ENCODE measurements at regions not wholly inside any gene's neighbourhood (a gene's known extent, or its start where the extent isn't known, plus 50 kb on each side); places are given as distances from the start of the nearest gene placed in this dataset.

DNA sequence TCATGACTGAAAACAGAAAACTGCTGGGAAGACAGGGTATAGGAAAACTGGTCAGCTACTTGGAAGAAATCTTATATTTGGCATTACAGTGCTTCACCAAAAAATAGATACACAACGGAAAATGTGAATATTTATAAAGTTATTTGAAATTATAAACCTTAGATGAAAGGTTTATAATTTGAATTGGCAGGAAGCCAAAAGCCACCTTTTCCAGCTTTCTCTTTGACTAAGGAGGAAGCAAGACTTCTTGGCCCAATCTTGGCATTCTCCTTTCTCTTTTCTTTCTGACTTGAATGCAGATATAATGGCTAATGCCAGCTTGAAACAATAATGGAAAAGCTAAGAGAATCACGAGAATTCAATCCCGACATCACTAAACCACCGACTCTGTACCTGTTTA, 196.5 kb upstream of the PIK3C3 start:
- no peak for TF ChIP-seq CTCF (IDR thresholded peaks at IDR 0.05; ENCODE audit: unreplicated experiment)
- ChIA-PET CTCF (interaction anchor here (1.4 to 2.0 kb wide), 4 partner anchors 13 to 150 kb away, joined by 3 to 7 read pairs (median 4); no protein-coding TSS in a partner anchor), POLR2A (no interaction called here)
- Mint-ChIP-seq H3K4me1 (ENCODE audit: insufficient read depth, unreplicated experiment) (peaks cover 31% of the 10 kb centered on the region), H3K4me3 (ENCODE audit: unreplicated experiment) (no peak overlapping the region), H3K36me3 (ENCODE audit: insufficient read depth, unreplicated experiment) (no peaks in the 10 kb centered on the region), H3K9me3 (ENCODE audit: unreplicated experiment) (no peaks in the 10 kb centered on the region), H3K27me3 (ENCODE audit: insufficient read depth, unreplicated experiment) (no peaks in the 10 kb centered on the region), H3K27ac (ENCODE audit: low read depth, unreplicated experiment) (no peak overlapping the region)
- intact Hi-C loops (cut with micrococcal nuclease): no loop called here
- DNase-seq (ENCODE audit: unreplicated experiment): no peak
- no TSS peak for BruUV-seq (replicated peaks)

GRCh38 chr18:41756141-41756540, 198.9 kb upstream of the PIK3C3 start:
- TF ChIP-seq CTCF (IDR thresholded peaks at IDR 0.05; ENCODE audit: unreplicated experiment): no peak
- POLR2A ChIA-PET: no interaction called here
- BruUV-seq (replicated peaks): no TSS peak
- Mint-ChIP-seq H3K4me3 (ENCODE audit: unreplicated experiment) (no peak overlapping the region), H3K36me3 (ENCODE audit: insufficient read depth, unreplicated experiment) (no peaks in the 10 kb centered on the region), H3K27me3 (ENCODE audit: insufficient read depth, unreplicated experiment) (no peaks in the 10 kb centered on the region), H3K27ac (ENCODE audit: low read depth, unreplicated experiment) (no peak overlapping the region), H3K9me3 (ENCODE audit: unreplicated experiment) (no peaks in the 10 kb centered on the region), H3K4me1 (ENCODE audit: insufficient read depth, unreplicated experiment) (peaks cover 14% of the 10 kb centered on the region)
- CTCF ChIA-PET: interaction anchor here (0.6 kb wide), 1 partner anchor 30 kb away, joined by 3 read pairs; no protein-coding TSS in a partner anchor
- DNase-seq (ENCODE audit: unreplicated experiment): no peak
- intact Hi-C loops (cut with micrococcal nuclease): no loop called here

DNA sequence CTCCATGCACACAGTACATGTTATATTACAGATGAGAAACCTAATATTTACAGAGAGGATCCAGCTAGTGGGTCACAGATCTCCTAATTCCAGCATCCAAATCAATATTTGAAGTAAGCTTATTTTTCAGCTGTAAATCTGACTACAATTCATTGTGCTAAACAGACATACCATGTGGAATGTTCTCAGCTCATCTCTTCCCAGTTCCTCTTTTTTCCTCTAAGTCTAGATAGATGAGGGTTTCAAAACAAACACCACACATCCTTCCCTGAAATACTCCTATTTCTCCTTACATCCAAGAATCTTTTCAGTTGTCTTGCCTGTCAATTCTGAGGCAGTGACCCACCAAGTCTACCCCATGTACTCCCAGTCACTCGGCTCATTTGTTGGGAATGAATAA, 200.7 kb upstream of the PIK3C3 start:
- DNase-seq (ENCODE audit: unreplicated experiment): no peak
- no peak overlapping the region for H3K4me3 Mint-ChIP-seq (ENCODE audit: unreplicated experiment)
- POLR2A ChIA-PET: interaction anchor here (1.0 kb wide), 1 partner anchor 119 kb away, joined by 4 read pairs; no protein-coding TSS in a partner anchor
- CTCF ChIA-PET: interaction anchor here (0.9 to 1.1 kb wide), 2 partner anchors 17 to 30 kb away, joined by 3 to 4 read pairs; no protein-coding TSS in a partner anchor
- no peaks in the 10 kb centered on the region for H3K4me1 Mint-ChIP-seq (ENCODE audit: insufficient read depth, unreplicated experiment)
- BruUV-seq (replicated peaks): no TSS peak
- H3K27ac Mint-ChIP-seq (ENCODE audit: low read depth, unreplicated experiment): no peak overlapping the region
- no peaks in the 10 kb centered on the region for H3K36me3 Mint-ChIP-seq (ENCODE audit: insufficient read depth, unreplicated experiment)
- intact Hi-C loops (cut with micrococcal nuclease): no loop called here
- TF ChIP-seq CTCF (IDR thresholded peaks at IDR 0.05; ENCODE audit: unreplicated experiment): no peak
- H3K27me3 Mint-ChIP-seq (ENCODE audit: insufficient read depth, unreplicated experiment): no peaks in the 10 kb centered on the region
- H3K9me3 Mint-ChIP-seq (ENCODE audit: unreplicated experiment): no peaks in the 10 kb centered on the region

DNA sequence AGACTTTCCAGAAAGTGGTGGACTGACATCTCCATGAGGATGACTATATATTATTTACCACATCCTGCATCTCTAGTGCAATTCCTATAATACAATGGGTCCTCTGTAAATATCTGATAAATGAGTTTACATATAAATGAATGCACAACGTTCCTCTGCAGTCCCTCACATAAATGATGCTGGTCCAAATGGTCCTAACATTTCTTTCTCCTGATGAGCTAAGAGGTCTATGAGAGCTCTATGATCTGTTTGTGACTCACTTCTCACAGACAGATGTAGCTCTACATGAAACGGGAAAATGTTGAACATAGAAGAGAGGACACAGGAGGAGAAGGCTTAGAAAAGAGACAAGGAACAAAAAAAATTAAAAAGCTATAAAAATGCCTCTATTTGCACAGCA, 201.2 kb upstream of the PIK3C3 start:
- intact Hi-C loops (cut with micrococcal nuclease): no loop called here
- Mint-ChIP-seq H3K4me3 (ENCODE audit: unreplicated experiment) (no peak overlapping the region), H3K27me3 (ENCODE audit: insufficient read depth, unreplicated experiment) (no peaks in the 10 kb centered on the region), H3K27ac (ENCODE audit: low read depth, unreplicated experiment) (no peak overlapping the region), H3K36me3 (ENCODE audit: insufficient read depth, unreplicated experiment) (no peaks in the 10 kb centered on the region), H3K9me3 (ENCODE audit: unreplicated experiment) (no peaks in the 10 kb centered on the region), H3K4me1 (ENCODE audit: insufficient read depth, unreplicated experiment) (no peaks in the 10 kb centered on the region)
- POLR2A ChIA-PET: interaction anchor here (0.6 to 1.0 kb wide), 2 partner anchors 120 to 274 kb away, joined by 4 read pairs; no protein-coding TSS in a partner anchor
- no peak for TF ChIP-seq CTCF (IDR thresholded peaks at IDR 0.05; ENCODE audit: unreplicated experiment)
- CTCF ChIA-PET: interaction anchor here (0.6 to 1.1 kb wide), 3 partner anchors 16 to 1503 kb away, joined by 3 to 4 read pairs (median 3); no protein-coding TSS in a partner anchor
- no peak for DNase-seq (ENCODE audit: unreplicated experiment)
- BruUV-seq (replicated peaks): no TSS peak

Data from MCF 10A (cell line).